GM23338 (cell line): ENCODE measurements at regions not wholly inside any gene's neighbourhood (a gene's known extent, or its start where the extent isn't known, plus 50 kb on each side); places are given as distances from the start of the nearest gene placed in this dataset.
A peak's percentile ranks its signal among the peaks of the same experiment; 100 is the strongest.

Experiments
- ATAC-seq: fragments of 200-7000 bp; cut with Tn5 transposase; 3 replicates; pipeline ENCODE4 v1.9.1; 2020
- DNase-seq: peaks from one replicate; pipeline ENCODE4 v3.0.0-alpha.2; 2015; ENCODE audit warnings: low spot score
- H2AFZ ChIP-seq: fragments of 200-600 bp; sonication (generic); 2 replicates; pipeline ENCODE4 v1.8.0; 2016; ENCODE audit warnings: antibody characterized with exemption, mild to moderate bottlenecking, moderate library complexity
- H3F3A ChIP-seq: fragments of 200-600 bp; sonication (generic); replicated peaks from 2 replicates; pipeline ENCODE4 v1.8.0; 2017; ENCODE audit warnings: antibody characterized with exemption, mixed run types, low read depth
- H3K27ac ChIP-seq: fragments of 200-600 bp; sonication (generic); 2 replicates; pipeline ENCODE4 v1.6.1; 2016; ENCODE audit warnings: low read depth
- H3K27me3 ChIP-seq: fragments of 200-600 bp; sonication (generic); 2 replicates; pipeline ENCODE4 v1.8.0; 2016; ENCODE audit warnings: mild to moderate bottlenecking, mixed run types, moderate library complexity; ENCODE audit not compliant: insufficient read depth
- H3K36me3 ChIP-seq: fragments of 200-600 bp; sonication (generic); 2 replicates; pipeline ENCODE4 v1.8.0; 2016; ENCODE audit warnings: mild to moderate bottlenecking; ENCODE audit not compliant: insufficient read depth
- H3K4me1 ChIP-seq: fragments of 200-600 bp; sonication (generic); 2 replicates; pipeline ENCODE4 v1.8.0; 2016; ENCODE audit warnings: mild to moderate bottlenecking, moderate library complexity; ENCODE audit not compliant: insufficient read depth
- H3K4me2 ChIP-seq: fragments of 200-600 bp; sonication (generic); 2 replicates; pipeline ENCODE4 v1.7.1; 2017; ENCODE audit warnings: mixed run types
- H3K4me3 ChIP-seq: fragments of 200-600 bp; sonication (generic); 2 replicates; pipeline ENCODE4 v1.6.1; 2016; ENCODE audit warnings: mixed run types
- H3K79me2 ChIP-seq: fragments of 200-600 bp; sonication (generic); replicated peaks from 2 replicates; pipeline ENCODE4 v1.8.0; 2017; ENCODE audit warnings: mild to moderate bottlenecking; ENCODE audit not compliant: insufficient read depth
- H3K9me2 ChIP-seq: fragments of 200-600 bp; sonication (generic); 2 replicates; pipeline ENCODE4 v1.8.0; 2017; ENCODE audit not compliant: insufficient read depth
- H4K20me1 ChIP-seq: fragments of 200-600 bp; sonication (generic); replicated peaks from 2 replicates; pipeline ENCODE4 v1.8.0; 2017; ENCODE audit warnings: mild to moderate bottlenecking; ENCODE audit not compliant: insufficient read depth
- H3K27ac Mint-ChIP-seq: 2 replicates; pipeline ENCODE4 v1.8.0; 2020; ENCODE audit warnings: inconsistent platforms, mild to moderate bottlenecking, moderate library complexity, mixed read lengths
- H3K27me3 Mint-ChIP-seq: 3 replicates; pipeline ENCODE4 v1.8.0; 2022; ENCODE audit warnings: low read depth, mild to moderate bottlenecking, moderate library complexity, mixed read lengths, inconsistent platforms; ENCODE audit not compliant: insufficient read depth, poor library complexity
- H3K36me3 Mint-ChIP-seq: 3 replicates; pipeline ENCODE4 v1.8.0; 2021; ENCODE audit warnings: low read depth, mild to moderate bottlenecking, inconsistent platforms, moderate library complexity, mixed read lengths
- H3K4me1 Mint-ChIP-seq: 3 replicates; pipeline ENCODE4 v1.8.0; 2020; ENCODE audit warnings: mild to moderate bottlenecking, inconsistent platforms, mixed read lengths
- H3K4me3 Mint-ChIP-seq: 3 replicates; pipeline ENCODE4 v1.8.0; 2021; ENCODE audit warnings: moderate library complexity, mild to moderate bottlenecking, inconsistent platforms, mixed read lengths
- H3K9me3 Mint-ChIP-seq: 3 replicates; pipeline ENCODE4 v1.8.0; 2020; ENCODE audit warnings: moderate library complexity, mild to moderate bottlenecking, inconsistent platforms, mixed read lengths
- CREB1 ChIP-seq: fragments of 250-450 bp; sonication (Bioruptor Pico); IDR thresholded peaks from 2 replicates; pipeline ENCODE4 v1.5.0; 2020; ENCODE audit warnings: low read depth, mild to moderate bottlenecking, moderate library complexity
- CTCF ChIP-seq, 2 experiments: fragments of 200-600 bp in 1 of 2; sonication (generic) in 1 of 2; conservative IDR thresholded peaks; 2 replicates each; pipeline versions ENCODE4 v1.5.1 to v1.6.1; 2016 to 2017; ENCODE audit warnings: antibody characterized with exemption in 2 of 2, low read depth in 2 of 2, mild to moderate bottlenecking in 2 of 2, moderate library complexity in 1 of 2
- ETS1 ChIP-seq: IDR thresholded peaks from 2 replicates; pipeline ENCODE4 v1.6.1; 2016; ENCODE audit warnings: antibody characterized with exemption
- EZH2 ChIP-seq: fragments of 200-600 bp; sonication (generic); IDR thresholded peaks from one replicate; pipeline ENCODE4 v1.8.0; 2017; ENCODE audit warnings: antibody characterized with exemption, mild to moderate bottlenecking, low read depth; ENCODE audit not compliant: unreplicated experiment
- EZH2phosphoT487 ChIP-seq: fragments of 200-600 bp; sonication (generic); IDR thresholded peaks from one replicate; pipeline ENCODE4 v1.8.1; 2018; ENCODE audit warnings: antibody characterized with exemption; ENCODE audit not compliant: unreplicated experiment
- JUNB ChIP-seq: IDR thresholded peaks from one replicate; pipeline ENCODE4 v1.6.1; 2016; ENCODE audit warnings: antibody characterized with exemption; ENCODE audit not compliant: unreplicated experiment
- NANOG ChIP-seq: IDR thresholded peaks from 2 replicates; pipeline ENCODE4 v1.6.1; 2016; ENCODE audit warnings: antibody characterized with exemption, borderline replicate concordance
- POLR2AphosphoS5 ChIP-seq: IDR thresholded peaks from 2 replicates; pipeline ENCODE4 v1.6.1; 2016; ENCODE audit warnings: antibody characterized with exemption, low read depth
- REST ChIP-seq: IDR thresholded peaks from one replicate; pipeline ENCODE4 v1.6.1; 2018; ENCODE audit warnings: antibody characterized with exemption; ENCODE audit not compliant: unreplicated experiment
- STAT1 ChIP-seq: IDR thresholded peaks from one replicate; pipeline ENCODE4 v1.6.1; 2016; ENCODE audit warnings: antibody characterized with exemption; ENCODE audit not compliant: unreplicated experiment
- ZNF114 ChIP-seq: fragments of 250-450 bp; sonication (Bioruptor Pico); IDR thresholded peaks from 2 replicates; pipeline ENCODE4 v1.5.0; 2020; ENCODE audit warnings: mild to moderate bottlenecking, moderate library complexity
- ZNF331 ChIP-seq: fragments of 250-450 bp; sonication (Bioruptor Pico); IDR thresholded peaks from 2 replicates; pipeline ENCODE4 v1.5.0; 2020; ENCODE audit warnings: low read depth, mild to moderate bottlenecking, moderate library complexity
- ZNF462 ChIP-seq: fragments of 250-450 bp; sonication (Bioruptor Pico); IDR thresholded peaks from 2 replicates; pipeline ENCODE4 v1.5.0; 2020; ENCODE audit warnings: mild to moderate bottlenecking, moderate library complexity

GRCh38 chr6:19752746-19753145 lies 84.4 kb upstream of the ID4 start:
- no peaks in the 10 kb centered on the region for H4K20me1 ChIP-seq
- H3K9me3 Mint-ChIP-seq, result no peaks in the 10 kb centered on the region
- TF ChIP-seq JUNB, result no peak
- TF ChIP-seq ZNF331 (CRISPR knock-in tag), result no peak
- TF ChIP-seq EZH2, result no peak
- TF ChIP-seq REST, result no peak
- no peak for TF ChIP-seq ZNF114 (CRISPR knock-in tag)
- no peak for TF ChIP-seq NANOG
- no peak for TF ChIP-seq EZH2phosphoT487
- TF ChIP-seq ZNF462 (CRISPR knock-in tag), result no peak
- no peak for TF ChIP-seq ETS1
- TF ChIP-seq CTCF (conservative IDR thresholded peaks at IDR 0.05; ENCODE audit: low read depth in 2 of 2), result no peak
- no peak for TF ChIP-seq POLR2AphosphoS5
- TF ChIP-seq CREB1 (CRISPR knock-in tag), result no peak
- no peak for TF ChIP-seq STAT1
- no peaks in the 10 kb centered on the region for H3K9me2 ChIP-seq
- H3K36me3 Mint-ChIP-seq, result no peaks in the 10 kb centered on the region
- no peak overlapping the region for H3K4me3 ChIP-seq
- no peaks in the 10 kb centered on the region for H3K27me3 ChIP-seq
- no peak for ATAC-seq
- H3K27ac ChIP-seq, result no peak overlapping the region
- H3K4me3 Mint-ChIP-seq, result no peak overlapping the region
- DNase-seq, result no peak
- H3K27ac Mint-ChIP-seq, result peak overlapping the region; percentile 42; the same call in 1 of the 2 replicates
- H3K36me3 ChIP-seq, result no peaks in the 10 kb centered on the region
- 0 out of 2 replicates have a peak, but pooled peaks cover 9% of the 10 kb centered on the region for H3K4me1 ChIP-seq
- H3K79me2 ChIP-seq, result no peaks in the 10 kb centered on the region
- H3F3A ChIP-seq, result no peaks in the 10 kb centered on the region
- peak overlapping the region; percentile 41; the same call in 1 of the 2 replicates for H2AFZ ChIP-seq
- peaks cover 15% of the 10 kb centered on the region for H3K4me1 Mint-ChIP-seq
- H3K4me2 ChIP-seq, result no peak overlapping the region
- H3K27me3 Mint-ChIP-seq, result peaks cover 3% of the 10 kb centered on the region
